ENCODE measurements at regions not wholly inside any gene's neighbourhood (a gene's known extent, or its start where the extent isn't known, plus 50 kb on each side); places are given as distances from the start of the nearest gene placed in this dataset.

- Histone ChIP-seq H3K27ac (ENCODE audit: low read depth, low read length) (peak overlapping the region; percentile 100), H3K27me3 (ENCODE audit: insufficient read depth, low read length) (no peaks in the 10 kb centered on the region), H3K79me2 (ENCODE audit: control insufficient read depth, insufficient read depth, low read length, unreplicated experiment) (no peaks in the 10 kb centered on the region), H2AFZ (ENCODE audit: low read length, unreplicated experiment) (no peak overlapping the region), H3K36me3 (ENCODE audit: insufficient read depth, low read length) (no peaks in the 10 kb centered on the region), H3K4me1 (ENCODE audit: control insufficient read depth, insufficient read depth, low read length, unreplicated experiment) (peaks cover 52% of the 10 kb centered on the region), H3K4me3 (ENCODE audit: low read depth, low read length) (no peak overlapping the region; the same call in 1 of the 2 replicates)
These were observed 221.8 kb upstream of the TPRG1 start for GRCh38 chr3:188949996-188950395.

- Histone ChIP-seq H3K79me2 (ENCODE audit: control insufficient read depth, insufficient read depth, low read length, unreplicated experiment) (no peaks in the 10 kb centered on the region), H3K4me3 (ENCODE audit: low read depth, low read length) (no peak overlapping the region; the same call in 1 of the 2 replicates), H3K4me1 (ENCODE audit: control insufficient read depth, insufficient read depth, low read length, unreplicated experiment) (peaks cover 55% of the 10 kb centered on the region), H3K27ac (ENCODE audit: low read depth, low read length) (peak overlapping the region; percentile 100), H3K27me3 (ENCODE audit: insufficient read depth, low read length) (no peaks in the 10 kb centered on the region), H2AFZ (ENCODE audit: low read length, unreplicated experiment) (peak overlapping the region; percentile 12), H3K36me3 (ENCODE audit: insufficient read depth, low read length) (no peaks in the 10 kb centered on the region)
These were observed 220.8 kb upstream of the TPRG1 start for GRCh38 chr3:188950832-188951489.

- Histone ChIP-seq H2AFZ (ENCODE audit: low read length, unreplicated experiment) (no peak overlapping the region), H3K36me3 (ENCODE audit: insufficient read depth, low read length) (no peaks in the 10 kb centered on the region), H3K4me3 (ENCODE audit: low read depth, low read length) (no peak overlapping the region), H3K27me3 (ENCODE audit: insufficient read depth, low read length) (no peaks in the 10 kb centered on the region), H3K79me2 (ENCODE audit: control insufficient read depth, insufficient read depth, low read length, unreplicated experiment) (no peaks in the 10 kb centered on the region), H3K4me1 (ENCODE audit: control insufficient read depth, insufficient read depth, low read length, unreplicated experiment) (peaks cover 50% of the 10 kb centered on the region), H3K27ac (ENCODE audit: low read depth, low read length) (peak overlapping the region; percentile 100)
These were observed 220.0 kb upstream of the TPRG1 start for GRCh38 chr3:188951734-188952133.

DNA sequence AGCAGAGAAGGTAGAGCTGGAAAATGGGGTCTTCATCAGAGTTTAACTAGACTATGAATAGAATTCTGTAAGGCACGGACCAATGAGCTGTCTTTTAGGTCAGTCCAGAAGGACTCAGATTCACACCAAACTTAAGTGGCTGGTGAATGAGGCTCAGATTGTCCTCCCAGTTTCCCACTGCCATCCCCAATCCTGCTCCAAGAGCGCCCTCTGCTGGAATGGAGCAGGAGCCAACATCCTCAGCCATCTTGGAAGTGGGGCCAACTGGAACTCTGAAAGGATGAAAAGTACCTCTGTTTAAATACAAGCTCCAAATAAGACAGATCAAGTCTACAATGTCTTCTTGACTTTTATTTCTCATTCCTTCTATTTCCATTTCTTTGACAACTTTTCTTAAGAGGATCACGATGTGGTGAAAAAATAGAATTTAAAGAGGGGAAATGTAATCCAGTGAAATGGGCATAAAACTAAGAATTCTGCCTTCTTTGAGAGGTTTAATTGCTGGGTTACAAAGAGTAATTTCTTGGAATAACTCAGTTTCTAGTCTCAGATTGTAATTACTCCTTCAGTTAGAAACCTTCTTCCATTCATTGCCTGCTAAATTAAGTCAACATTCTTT lies 217.1 kb upstream of the TPRG1 start:
- Histone ChIP-seq H3K4me1 (ENCODE audit: control insufficient read depth, insufficient read depth, low read length, unreplicated experiment) (peaks cover 26% of the 10 kb centered on the region), H3K27ac (ENCODE audit: low read depth, low read length) (peak overlapping the region; percentile 24), H3K36me3 (ENCODE audit: insufficient read depth, low read length) (no peaks in the 10 kb centered on the region), H3K79me2 (ENCODE audit: control insufficient read depth, insufficient read depth, low read length, unreplicated experiment) (no peaks in the 10 kb centered on the region), H3K27me3 (ENCODE audit: insufficient read depth, low read length) (no peaks in the 10 kb centered on the region), H2AFZ (ENCODE audit: low read length, unreplicated experiment) (peak overlapping the region; percentile 79), H3K4me3 (ENCODE audit: low read depth, low read length) (no peak overlapping the region)

DNA sequence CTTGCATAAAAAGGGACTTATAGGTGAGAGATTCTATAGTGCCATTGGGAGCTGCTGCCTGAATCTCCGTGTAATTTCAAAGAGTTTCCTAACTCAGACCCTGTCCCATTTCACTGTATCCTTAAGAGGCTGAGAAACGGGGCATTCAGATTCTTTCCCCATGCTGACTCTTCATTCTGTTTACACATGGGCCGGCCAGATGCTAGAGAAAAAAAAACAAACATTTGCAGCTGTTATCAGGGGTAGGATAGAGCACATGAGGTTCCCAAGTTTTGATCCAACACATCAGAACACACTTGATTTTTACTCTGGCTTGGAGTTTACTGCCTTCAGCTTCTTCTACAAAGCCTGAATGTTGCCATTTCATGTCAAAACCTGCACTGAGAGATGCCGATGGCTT lies 215.9 kb upstream of the TPRG1 start:
- Histone ChIP-seq H3K4me1 (ENCODE audit: control insufficient read depth, insufficient read depth, low read length, unreplicated experiment) (peaks cover 16% of the 10 kb centered on the region), H3K27me3 (ENCODE audit: insufficient read depth, low read length) (no peaks in the 10 kb centered on the region), H2AFZ (ENCODE audit: low read length, unreplicated experiment) (no peak overlapping the region), H3K36me3 (ENCODE audit: insufficient read depth, low read length) (no peaks in the 10 kb centered on the region), H3K79me2 (ENCODE audit: control insufficient read depth, insufficient read depth, low read length, unreplicated experiment) (no peaks in the 10 kb centered on the region), H3K27ac (ENCODE audit: low read depth, low read length) (no peak overlapping the region), H3K4me3 (ENCODE audit: low read depth, low read length) (no peak overlapping the region)

GRCh38 chr3:188956839-188957489 lies 214.8 kb upstream of the TPRG1 start:
- Histone ChIP-seq H3K27me3 (ENCODE audit: insufficient read depth, low read length) (no peaks in the 10 kb centered on the region), H3K79me2 (ENCODE audit: control insufficient read depth, insufficient read depth, low read length, unreplicated experiment) (no peaks in the 10 kb centered on the region), H3K36me3 (ENCODE audit: insufficient read depth, low read length) (no peaks in the 10 kb centered on the region), H2AFZ (ENCODE audit: low read length, unreplicated experiment) (peak overlapping the region; percentile 59), H3K27ac (ENCODE audit: low read depth, low read length) (no peak overlapping the region), H3K4me3 (ENCODE audit: low read depth, low read length) (no peak overlapping the region), H3K4me1 (ENCODE audit: control insufficient read depth, insufficient read depth, low read length, unreplicated experiment) (peaks cover 8% of the 10 kb centered on the region)

DNA sequence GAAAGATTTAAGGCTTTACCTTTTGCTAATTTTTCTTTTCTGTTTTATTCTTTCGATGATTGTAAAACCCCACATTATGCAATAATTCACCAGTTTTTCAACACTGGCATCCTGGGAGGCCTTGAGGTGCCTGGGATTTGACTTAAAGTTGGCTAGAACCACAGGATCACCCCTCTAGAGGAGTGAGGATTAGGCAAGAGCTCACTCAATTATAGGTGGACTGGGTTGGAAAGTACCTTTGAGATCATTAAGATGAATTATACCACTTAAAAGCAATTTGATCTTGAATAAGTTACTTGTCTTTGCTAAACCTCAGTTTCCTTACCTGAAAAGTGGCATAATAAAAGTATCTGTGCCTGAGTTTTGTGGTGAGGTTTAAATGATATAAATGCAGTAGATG lies 212.8 kb upstream of the TPRG1 start:
- no peaks in the 10 kb centered on the region for H3K79me2 ChIP-seq (ENCODE audit: control insufficient read depth, insufficient read depth, low read length, unreplicated experiment)
- no peaks in the 10 kb centered on the region for H3K36me3 ChIP-seq (ENCODE audit: insufficient read depth, low read length)
- peaks cover 15% of the 10 kb centered on the region for H3K4me1 ChIP-seq (ENCODE audit: control insufficient read depth, insufficient read depth, low read length, unreplicated experiment)
- H3K4me3 ChIP-seq (ENCODE audit: low read depth, low read length) = no peak overlapping the region
- H3K27ac ChIP-seq (ENCODE audit: low read depth, low read length) = no peak overlapping the region
- H3K27me3 ChIP-seq (ENCODE audit: insufficient read depth, low read length) = no peaks in the 10 kb centered on the region
- no peak overlapping the region for H2AFZ ChIP-seq (ENCODE audit: low read length, unreplicated experiment)

- H2AFZ ChIP-seq (ENCODE audit: low read length, unreplicated experiment) = no peak overlapping the region
- H3K27me3 ChIP-seq (ENCODE audit: insufficient read depth, low read length) = no peaks in the 10 kb centered on the region
- no peak overlapping the region for H3K4me3 ChIP-seq (ENCODE audit: low read depth, low read length)
These were observed 209.2 kb upstream of the TPRG1 start for GRCh38 chr3:188962253-188963247.

GRCh38 chr3:188964957-188965356 lies 206.8 kb upstream of the TPRG1 start:
- no peaks in the 10 kb centered on the region for H3K27me3 ChIP-seq (ENCODE audit: insufficient read depth, low read length)
- H3K4me3 ChIP-seq (ENCODE audit: low read depth, low read length) = no peak overlapping the region
- H3K79me2 ChIP-seq (ENCODE audit: control insufficient read depth, insufficient read depth, low read length, unreplicated experiment) = no peaks in the 10 kb centered on the region
- no peaks in the 10 kb centered on the region for H3K36me3 ChIP-seq (ENCODE audit: insufficient read depth, low read length)
- H3K4me1 ChIP-seq (ENCODE audit: control insufficient read depth, insufficient read depth, low read length, unreplicated experiment) = peaks cover 7% of the 10 kb centered on the region
- no peak overlapping the region for H3K27ac ChIP-seq (ENCODE audit: low read depth, low read length)
- no peak overlapping the region for H2AFZ ChIP-seq (ENCODE audit: low read length, unreplicated experiment)

More at GRCh38 chr3:188962253-188963247, 209.2 kb upstream of the TPRG1 start:
- Histone ChIP-seq H3K4me1 (ENCODE audit: control insufficient read depth, insufficient read depth, low read length, unreplicated experiment) (peaks cover 7% of the 10 kb centered on the region), H3K79me2 (ENCODE audit: control insufficient read depth, insufficient read depth, low read length, unreplicated experiment) (no peaks in the 10 kb centered on the region), H3K27ac (ENCODE audit: low read depth, low read length) (no peak overlapping the region), H3K36me3 (ENCODE audit: insufficient read depth, low read length) (no peaks in the 10 kb centered on the region)

DNA sequence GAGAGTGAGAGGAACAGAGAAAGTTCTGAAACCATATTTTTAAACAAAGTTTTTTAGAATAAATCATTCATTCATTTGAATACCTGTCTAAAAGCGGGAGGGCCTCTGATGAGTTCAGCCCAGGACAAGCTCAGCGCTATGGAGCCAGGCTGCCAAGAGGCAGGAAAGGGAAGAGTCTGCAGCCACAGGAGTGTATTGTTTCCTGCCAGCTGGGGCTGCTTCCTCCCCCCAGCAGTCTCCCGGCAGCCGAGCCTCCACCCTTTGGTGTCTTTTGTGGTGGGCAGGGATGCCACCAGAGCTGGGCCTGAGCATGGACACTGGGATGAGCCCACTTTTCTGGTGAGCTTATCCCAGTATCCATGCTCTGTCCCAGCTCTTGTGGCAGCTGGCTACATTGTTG lies 199.5 kb upstream of the TPRG1 start:
- H3K27ac ChIP-seq (ENCODE audit: low read depth, low read length) = no peak overlapping the region
- H3K79me2 ChIP-seq (ENCODE audit: control insufficient read depth, insufficient read depth, low read length, unreplicated experiment) = no peaks in the 10 kb centered on the region
- no peaks in the 10 kb centered on the region for H3K36me3 ChIP-seq (ENCODE audit: insufficient read depth, low read length)
- peaks cover 11% of the 10 kb centered on the region for H3K27me3 ChIP-seq (ENCODE audit: insufficient read depth, low read length)
- H2AFZ ChIP-seq (ENCODE audit: low read length, unreplicated experiment) = no peak overlapping the region
- H3K4me3 ChIP-seq (ENCODE audit: low read depth, low read length) = no peak overlapping the region
- no peaks in the 10 kb centered on the region for H3K4me1 ChIP-seq (ENCODE audit: control insufficient read depth, insufficient read depth, low read length, unreplicated experiment)
